ENCODE measurements at regions not wholly inside any gene's neighbourhood (a gene's known extent, or its start where the extent isn't known, plus 50 kb on each side); places are given as distances from the start of the nearest gene placed in this dataset.

DNA sequence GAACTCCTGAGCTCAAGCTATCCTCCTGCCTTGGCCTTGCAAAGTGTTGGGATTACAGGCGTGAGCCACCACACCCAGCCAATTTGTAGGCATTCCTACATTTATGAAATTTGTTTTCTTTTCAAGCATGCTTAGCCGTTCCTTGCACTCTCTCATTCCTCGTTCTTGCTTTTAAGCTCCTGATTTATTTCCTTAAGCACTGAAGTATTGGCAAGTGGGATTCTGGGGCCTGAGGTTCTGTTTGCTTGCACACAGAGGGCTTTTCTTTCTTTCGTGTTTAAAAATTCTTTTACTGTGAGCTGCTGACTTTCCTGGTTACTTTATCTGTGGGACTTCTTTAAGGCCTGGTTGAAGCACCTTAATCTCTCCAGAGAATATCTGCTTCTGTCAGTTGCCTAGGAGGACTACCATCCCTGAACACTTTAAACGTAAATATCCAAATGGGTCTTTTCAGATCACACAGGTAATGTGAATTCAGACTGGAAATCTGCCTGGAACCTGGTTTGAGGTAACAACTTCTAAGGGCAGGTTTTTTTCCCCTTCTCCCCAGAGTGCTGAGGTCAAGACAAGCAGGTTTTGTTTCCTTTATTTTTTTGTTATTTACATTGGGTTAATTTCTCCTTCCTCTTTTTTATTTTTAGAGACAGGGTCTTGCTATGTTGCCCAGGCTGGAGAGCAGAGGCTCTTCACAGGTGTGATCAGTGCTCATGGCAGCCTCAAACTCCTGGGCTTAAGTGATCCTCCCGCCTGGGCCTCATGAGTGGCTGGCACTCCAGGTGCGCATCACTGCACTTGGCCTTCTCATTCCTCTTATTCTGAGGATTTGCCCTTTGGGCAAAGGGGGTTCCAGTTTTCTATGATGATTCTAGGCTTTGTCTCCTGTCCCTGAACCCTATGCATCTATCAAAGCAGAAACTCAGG, 102.9 kb downstream of the PFKFB3 start:
- peaks cover 4% of the 10 kb centered on the region for H3K36me3 Mint-ChIP-seq
- peaks cover 4% of the 10 kb centered on the region for H3K9me3 Mint-ChIP-seq
- H3K27ac Mint-ChIP-seq: peak overlapping the region; percentile 78
- ATAC-seq: peak; percentile 76
- peak overlapping the region; percentile 39 for H3K4me3 Mint-ChIP-seq
- H3K27me3 Mint-ChIP-seq: no peaks in the 10 kb centered on the region
- H3K4me1 Mint-ChIP-seq: peaks cover 37% of the 10 kb centered on the region

DNA sequence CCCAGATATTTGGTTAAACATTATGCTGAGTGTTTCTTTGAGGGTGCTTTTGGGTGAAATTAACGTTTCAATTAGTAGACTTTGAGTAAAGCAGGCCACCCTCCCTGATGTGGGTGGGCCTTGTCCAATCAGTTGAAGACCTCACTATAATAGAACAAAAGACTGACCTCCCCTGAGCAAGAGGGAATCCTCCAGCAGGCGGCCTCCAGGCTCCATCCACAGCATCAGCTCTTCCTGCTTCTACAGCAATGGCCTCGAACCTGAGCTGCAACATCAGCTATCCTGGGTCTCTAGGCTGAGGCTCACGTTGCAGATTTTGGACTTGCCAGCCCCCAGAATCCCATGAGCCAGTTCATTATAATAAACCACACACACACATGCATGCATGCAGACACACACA, 104.2 kb downstream of the PFKFB3 start:
- Mint-ChIP-seq H3K9me3 (peaks cover 4% of the 10 kb centered on the region), H3K4me1 (peaks cover 30% of the 10 kb centered on the region), H3K27me3 (no peaks in the 10 kb centered on the region), H3K36me3 (peaks cover 4% of the 10 kb centered on the region), H3K27ac (peak overlapping the region; percentile 37), H3K4me3 (no peak overlapping the region)
- ATAC-seq: no peak

DNA sequence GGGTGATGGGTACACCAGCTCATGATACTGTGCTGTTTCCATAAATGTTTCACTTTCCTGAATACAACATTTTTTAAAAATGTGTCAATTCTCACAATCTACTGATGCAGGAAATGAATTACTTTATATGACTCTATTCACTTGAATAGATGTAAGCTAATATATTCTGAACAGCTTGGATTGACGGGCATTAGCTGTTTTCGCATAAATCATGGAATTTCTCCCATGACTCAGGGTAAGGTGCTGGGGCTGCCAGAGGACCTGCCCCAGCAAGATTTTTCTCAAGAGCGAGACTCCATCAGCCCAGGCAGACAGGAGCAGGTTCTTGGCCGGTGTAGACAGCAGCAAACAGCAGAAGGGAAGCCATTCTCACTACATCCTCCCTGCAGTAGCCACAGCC, 107.1 kb downstream of the PFKFB3 start:
- no peak overlapping the region for H3K27ac Mint-ChIP-seq
- H3K4me1 Mint-ChIP-seq: peaks cover 35% of the 10 kb centered on the region
- H3K36me3 Mint-ChIP-seq: peaks cover 4% of the 10 kb centered on the region
- peaks cover 4% of the 10 kb centered on the region for H3K9me3 Mint-ChIP-seq
- H3K27me3 Mint-ChIP-seq: no peaks in the 10 kb centered on the region
- no peak for ATAC-seq
- H3K4me3 Mint-ChIP-seq: no peak overlapping the region

DNA sequence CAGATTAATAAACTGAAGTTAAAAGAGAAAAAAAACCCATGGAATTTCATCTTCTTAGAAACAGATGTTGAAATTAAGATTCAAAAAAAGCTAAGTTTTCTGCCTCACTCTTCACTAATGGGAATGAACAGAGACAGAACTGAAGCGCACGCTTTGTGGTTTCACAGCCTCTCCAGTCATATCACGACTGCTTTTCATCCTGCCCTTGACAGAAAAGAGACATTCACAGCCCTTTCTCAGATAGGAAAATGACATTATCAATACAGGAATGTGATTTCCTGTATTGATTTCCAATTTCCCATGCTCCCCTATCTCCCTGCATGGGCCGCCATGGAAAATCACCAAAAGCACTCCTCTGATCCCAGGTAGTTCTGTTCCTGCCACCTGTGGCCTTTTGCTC, 108.2 kb downstream of the PFKFB3 start:
- no peak overlapping the region for H3K4me3 Mint-ChIP-seq
- ATAC-seq: no peak
- peaks cover 2% of the 10 kb centered on the region for H3K36me3 Mint-ChIP-seq
- H3K27ac Mint-ChIP-seq: peak overlapping the region; percentile 35
- H3K9me3 Mint-ChIP-seq: peaks cover 4% of the 10 kb centered on the region
- peaks cover 30% of the 10 kb centered on the region for H3K4me1 Mint-ChIP-seq
- H3K27me3 Mint-ChIP-seq: no peaks in the 10 kb centered on the region

DNA sequence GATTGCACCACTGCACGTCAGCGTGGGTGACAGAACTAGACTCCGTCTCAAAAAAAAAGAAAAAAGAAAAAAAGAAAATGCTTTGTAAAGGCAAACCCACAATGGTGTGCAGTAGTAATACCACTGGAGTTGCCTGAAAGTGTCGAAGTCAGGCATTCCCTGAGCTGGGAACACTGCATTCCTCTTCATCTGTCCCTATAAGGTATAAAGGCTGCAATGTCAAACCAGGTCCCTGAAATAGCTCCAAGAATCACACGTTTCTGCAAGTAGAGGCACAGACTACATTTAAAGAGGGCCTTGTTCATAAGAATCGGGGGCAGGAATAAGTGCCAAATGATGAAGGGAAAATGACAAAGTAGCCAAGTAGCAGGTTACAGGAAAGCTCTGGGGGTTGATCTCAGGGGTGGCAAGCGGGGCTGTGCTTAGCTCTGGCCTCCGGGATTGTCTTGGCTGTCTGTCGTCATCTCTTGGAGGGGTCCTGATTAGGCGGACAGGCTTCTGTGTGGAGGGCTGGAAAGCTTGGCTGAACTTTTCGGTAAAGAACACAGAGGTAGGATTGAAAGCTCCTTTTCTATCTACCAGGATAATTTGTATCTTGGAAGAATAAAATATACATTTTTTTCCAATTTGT, 109.1 kb downstream of the PFKFB3 start:
- Mint-ChIP-seq H3K9me3 (peaks cover 4% of the 10 kb centered on the region), H3K36me3 (no peaks in the 10 kb centered on the region), H3K27me3 (no peaks in the 10 kb centered on the region), H3K4me1 (peaks cover 30% of the 10 kb centered on the region), H3K27ac (peak overlapping the region; percentile 35), H3K4me3 (no peak overlapping the region)
- no peak for ATAC-seq

DNA sequence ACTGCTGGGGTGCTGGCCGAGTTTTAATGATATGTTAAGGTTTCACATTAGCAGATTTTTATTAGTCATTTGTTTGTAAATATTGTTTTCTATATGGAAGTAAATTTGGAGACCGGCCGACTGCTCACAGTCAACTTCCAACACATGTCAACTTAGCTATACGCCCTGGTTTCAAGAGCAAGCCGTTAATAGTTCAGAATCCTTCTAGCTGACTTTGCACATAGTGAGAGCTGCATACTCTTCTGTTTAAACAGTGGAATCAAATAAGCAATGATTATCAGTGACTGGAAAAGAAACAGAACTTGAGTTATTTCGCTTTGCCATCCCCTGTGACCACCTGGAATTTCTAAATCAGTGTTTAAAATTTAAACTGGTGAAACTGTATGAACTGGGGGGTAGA, 109.9 kb downstream of the PFKFB3 start:
- ATAC-seq: no peak

DNA sequence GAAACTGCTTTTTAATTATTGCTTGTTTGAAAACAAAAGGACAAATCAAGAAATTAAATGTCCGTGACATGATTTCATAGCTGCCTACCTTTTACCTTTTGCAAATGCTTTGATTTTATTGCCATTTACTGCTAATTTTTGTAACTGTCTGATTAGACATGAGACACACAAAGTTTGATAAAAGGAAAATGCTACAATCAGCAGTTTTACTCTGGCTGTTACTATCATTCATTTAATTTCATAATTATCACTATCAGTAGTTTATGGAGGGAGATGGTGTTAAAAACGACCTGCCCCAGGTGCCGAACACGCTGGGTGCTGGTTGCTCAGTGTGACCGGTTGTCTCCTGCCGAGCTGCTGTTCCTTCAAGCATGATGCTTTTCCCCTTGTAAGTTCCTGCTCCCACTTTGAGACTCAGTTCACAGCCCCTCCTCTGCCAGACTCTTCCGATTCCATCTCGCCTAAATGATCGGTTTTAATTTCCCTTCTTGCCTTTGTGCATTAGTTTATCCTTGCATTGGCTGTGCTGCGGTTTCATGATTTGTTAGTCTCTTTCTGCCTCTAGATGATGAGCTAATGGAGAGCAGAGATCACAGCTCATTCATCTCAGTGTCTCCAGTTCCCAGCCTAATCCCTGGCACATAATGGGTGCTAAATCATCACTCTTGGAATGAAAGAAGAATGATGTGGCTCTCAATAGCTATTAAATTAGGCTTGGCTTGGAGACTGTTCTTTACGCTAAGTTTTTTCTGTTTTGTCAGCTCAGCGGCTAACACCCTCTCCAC, 110.6 kb downstream of the PFKFB3 start:
- Mint-ChIP-seq H3K36me3 (no peaks in the 10 kb centered on the region), H3K4me3 (no peak overlapping the region), H3K27ac (no peak overlapping the region), H3K27me3 (no peaks in the 10 kb centered on the region), H3K9me3 (no peaks in the 10 kb centered on the region), H3K4me1 (peaks cover 34% of the 10 kb centered on the region)
- ATAC-seq: no peak

More for the DNA sequence above, 109.9 kb downstream of the PFKFB3 start:
- H3K4me3 Mint-ChIP-seq: no peak overlapping the region
- H3K36me3 Mint-ChIP-seq: no peaks in the 10 kb centered on the region
- H3K27me3 Mint-ChIP-seq: no peaks in the 10 kb centered on the region
- H3K4me1 Mint-ChIP-seq: peaks cover 34% of the 10 kb centered on the region
- no peak overlapping the region for H3K27ac Mint-ChIP-seq
- no peaks in the 10 kb centered on the region for H3K9me3 Mint-ChIP-seq

DNA sequence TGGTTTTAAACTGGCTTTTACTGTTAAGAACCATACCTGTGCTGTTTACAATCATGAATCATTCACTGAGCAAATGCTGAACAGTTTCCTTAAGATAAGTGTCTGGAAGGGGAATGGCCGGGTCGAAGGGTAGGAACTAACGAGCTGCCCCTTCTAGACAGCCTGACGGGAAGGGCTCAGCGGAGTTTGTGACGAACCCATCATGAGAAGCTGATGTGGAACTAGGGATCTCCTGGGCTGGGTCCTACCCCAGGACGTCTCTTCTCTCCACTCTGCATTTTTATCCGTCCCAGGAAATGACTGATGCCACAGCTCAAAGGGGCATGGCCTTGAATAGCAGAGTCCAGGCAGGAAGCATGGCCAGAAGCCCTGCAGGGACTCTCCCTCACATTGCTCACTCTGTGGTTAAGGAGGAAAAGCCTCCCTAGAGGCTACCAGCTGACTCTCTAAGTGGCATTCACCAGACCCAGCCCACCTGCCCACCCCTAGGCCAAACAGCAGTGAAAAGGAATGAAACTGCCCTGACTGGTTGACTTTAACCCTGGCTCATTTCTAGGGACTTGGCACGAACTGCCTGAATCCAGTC, 112.0 kb downstream of the PFKFB3 start:
- ATAC-seq: peak; percentile 41
- H3K27ac Mint-ChIP-seq: peak overlapping the region; percentile 67
- H3K4me1 Mint-ChIP-seq: peaks cover 34% of the 10 kb centered on the region
- no peaks in the 10 kb centered on the region for H3K27me3 Mint-ChIP-seq
- H3K36me3 Mint-ChIP-seq: no peaks in the 10 kb centered on the region
- H3K4me3 Mint-ChIP-seq: no peak overlapping the region
- no peaks in the 10 kb centered on the region for H3K9me3 Mint-ChIP-seq

DNA sequence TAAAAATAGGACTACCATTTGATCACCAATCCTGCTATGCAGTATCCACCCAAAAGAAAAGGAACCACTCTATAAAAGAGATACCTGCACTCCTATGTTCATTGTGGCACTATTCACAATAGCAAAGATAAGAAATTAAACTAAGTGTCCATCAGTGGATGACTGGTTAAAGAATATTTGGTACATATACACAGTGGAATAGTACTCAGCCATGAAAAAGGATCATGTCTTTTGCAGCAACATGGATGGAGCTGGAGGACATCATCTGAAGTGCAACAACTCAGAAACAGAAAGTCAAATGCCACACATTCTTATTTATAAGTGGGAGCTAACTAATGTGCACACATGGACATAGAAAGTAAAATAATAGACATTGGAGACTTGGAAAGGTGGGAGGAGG, 116.4 kb downstream of the PFKFB3 start:
- no peaks in the 10 kb centered on the region for H3K27me3 Mint-ChIP-seq
- H3K4me1 Mint-ChIP-seq: peaks cover 21% of the 10 kb centered on the region
- no peaks in the 10 kb centered on the region for H3K36me3 Mint-ChIP-seq
- H3K27ac Mint-ChIP-seq: no peak overlapping the region
- no peak for ATAC-seq
- H3K4me3 Mint-ChIP-seq: no peak overlapping the region
- no peaks in the 10 kb centered on the region for H3K9me3 Mint-ChIP-seq

DNA sequence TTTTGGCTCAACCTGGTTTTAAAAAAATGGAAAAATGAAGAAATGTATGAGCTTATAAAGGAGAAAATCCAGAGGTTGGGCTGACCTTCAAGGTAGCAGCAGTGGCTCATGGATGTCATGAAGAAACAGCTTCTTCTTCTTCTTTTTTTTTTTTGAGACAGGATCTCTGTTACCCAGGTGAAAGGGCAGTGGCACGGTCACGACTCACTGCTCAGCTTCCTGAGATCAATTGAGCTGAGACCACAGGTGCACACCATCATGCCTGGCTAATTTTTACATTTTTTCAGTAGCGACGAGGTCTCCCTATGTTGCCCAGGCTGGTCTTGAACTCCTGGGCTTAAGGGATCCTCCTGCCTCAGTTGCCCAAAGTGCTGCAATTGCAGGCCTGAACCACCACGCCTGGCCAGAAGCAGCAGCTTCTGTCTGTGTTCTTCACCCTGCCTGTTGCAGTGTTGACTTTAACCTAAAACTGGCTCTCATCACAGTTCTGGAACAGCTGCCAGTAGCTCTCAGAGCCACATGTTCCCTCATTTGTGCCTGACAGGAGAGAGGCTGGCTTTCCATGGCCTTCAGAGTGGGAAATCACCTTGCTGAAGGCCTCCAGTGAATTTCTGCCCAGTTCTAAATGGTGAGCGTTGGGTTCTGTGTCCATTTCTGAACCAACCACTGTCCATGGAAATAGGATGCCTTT, 117.7 kb downstream of the PFKFB3 start:
- peak; percentile 97 for ATAC-seq
- peak overlapping the region; percentile 71 for H3K27ac Mint-ChIP-seq
- no peak overlapping the region for H3K4me3 Mint-ChIP-seq
- H3K4me1 Mint-ChIP-seq: peaks cover 11% of the 10 kb centered on the region
- H3K9me3 Mint-ChIP-seq: no peaks in the 10 kb centered on the region
- H3K36me3 Mint-ChIP-seq: no peaks in the 10 kb centered on the region
- no peaks in the 10 kb centered on the region for H3K27me3 Mint-ChIP-seq

DNA sequence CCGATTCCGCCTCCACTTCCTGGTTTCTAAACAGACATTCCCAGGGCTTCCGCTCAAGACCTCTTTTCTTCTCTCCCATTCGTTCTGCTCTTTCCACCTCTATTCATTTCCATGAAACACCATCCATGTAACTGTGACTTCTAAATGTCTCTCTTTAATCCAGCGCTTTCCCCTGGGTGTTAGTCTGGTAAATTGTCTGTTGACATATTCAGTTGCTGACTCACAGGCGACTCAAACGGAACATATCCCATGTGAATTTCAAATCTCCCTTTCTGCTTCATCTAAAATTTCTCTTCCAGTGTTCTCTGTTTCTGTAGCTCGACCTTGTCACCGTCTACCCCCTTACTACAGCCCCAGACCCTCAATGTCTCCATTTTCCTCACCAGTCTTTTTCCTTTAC, 119.1 kb downstream of the PFKFB3 start:
- Mint-ChIP-seq H3K4me3 (no peak overlapping the region), H3K4me1 (peaks cover 8% of the 10 kb centered on the region), H3K27me3 (no peaks in the 10 kb centered on the region), H3K9me3 (no peaks in the 10 kb centered on the region), H3K27ac (no peak overlapping the region), H3K36me3 (no peaks in the 10 kb centered on the region)
- no peak for ATAC-seq

DNA sequence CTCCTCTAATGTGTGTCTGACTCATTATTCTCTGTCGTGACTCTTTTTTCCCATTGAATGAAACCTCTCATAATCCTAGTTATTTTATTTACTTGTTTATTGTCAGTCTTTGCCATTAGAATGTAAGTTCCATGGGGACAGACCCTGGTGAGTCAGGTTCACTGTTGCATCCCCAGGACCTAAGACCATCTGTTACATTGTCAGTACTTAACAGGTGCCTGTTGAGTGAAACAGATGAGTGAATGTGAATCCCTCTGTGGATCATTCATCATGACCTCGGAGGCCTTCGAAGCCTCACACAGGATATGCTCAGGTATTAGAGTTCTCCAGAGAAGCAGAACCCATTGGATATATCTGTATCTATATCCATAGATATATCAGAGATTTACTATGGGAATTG, 120.1 kb downstream of the PFKFB3 start:
- Mint-ChIP-seq H3K4me1 (peaks cover under 1% of the 10 kb centered on the region), H3K36me3 (no peaks in the 10 kb centered on the region), H3K27ac (no peak overlapping the region), H3K27me3 (no peaks in the 10 kb centered on the region), H3K4me3 (no peak overlapping the region), H3K9me3 (no peaks in the 10 kb centered on the region)
- ATAC-seq: no peak

DNA sequence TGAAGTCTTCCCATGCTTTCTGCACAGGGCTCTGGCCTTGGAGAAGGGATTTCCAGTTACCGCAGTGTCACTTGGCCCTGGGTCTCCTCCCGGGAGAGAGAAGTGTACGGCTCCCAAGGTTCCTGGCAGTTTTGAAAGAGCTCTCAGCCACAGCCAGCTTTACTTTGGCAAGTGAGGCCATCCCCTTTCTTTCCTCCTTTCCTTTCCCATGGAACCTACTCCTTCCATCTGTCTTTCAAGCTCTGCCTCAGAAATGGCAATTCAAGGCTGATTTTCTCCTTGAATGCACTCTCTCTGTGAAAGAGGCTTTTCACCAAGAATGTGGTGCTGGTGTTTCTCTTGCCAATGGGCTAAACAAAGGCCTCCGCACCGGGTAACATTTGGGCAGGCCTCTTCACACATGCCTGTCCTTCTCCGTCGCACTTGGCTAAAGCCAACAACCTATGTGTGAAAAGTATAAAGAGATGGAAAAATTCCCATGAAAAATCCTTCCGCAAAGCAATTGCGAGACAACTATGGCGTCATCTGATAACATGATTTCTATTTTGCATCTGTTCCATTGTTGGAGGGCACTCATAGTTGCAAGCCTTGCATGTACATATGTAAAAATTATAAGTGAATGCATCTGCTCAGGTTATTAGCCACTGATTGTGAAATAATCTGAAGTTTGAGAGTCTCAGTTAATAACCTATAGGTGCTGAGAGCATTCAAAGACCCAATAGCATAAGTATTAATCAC, 125.4 kb downstream of the PFKFB3 start:
- H3K4me1 Mint-ChIP-seq: peaks cover 23% of the 10 kb centered on the region
- H3K27me3 Mint-ChIP-seq: no peaks in the 10 kb centered on the region
- H3K9me3 Mint-ChIP-seq: no peaks in the 10 kb centered on the region
- H3K36me3 Mint-ChIP-seq: peaks cover 10% of the 10 kb centered on the region
- no peak for ATAC-seq
- H3K27ac Mint-ChIP-seq: peak overlapping the region; percentile 66
- peak overlapping the region; percentile 58 for H3K4me3 Mint-ChIP-seq

All from stimulated activated memory B cell treated with anti-CD40 and anti-IgM and Interleukin-4, amounts not matched to agents 10 μg/mL and 1 μg/mL and 100 μg/mL, for 72 hours (primary cell).